ENCODE measurements at regions not wholly inside any gene's neighbourhood (a gene's known extent, or its start where the extent isn't known, plus 50 kb on each side); places are given as distances from the start of the nearest gene placed in this dataset.

DNA sequence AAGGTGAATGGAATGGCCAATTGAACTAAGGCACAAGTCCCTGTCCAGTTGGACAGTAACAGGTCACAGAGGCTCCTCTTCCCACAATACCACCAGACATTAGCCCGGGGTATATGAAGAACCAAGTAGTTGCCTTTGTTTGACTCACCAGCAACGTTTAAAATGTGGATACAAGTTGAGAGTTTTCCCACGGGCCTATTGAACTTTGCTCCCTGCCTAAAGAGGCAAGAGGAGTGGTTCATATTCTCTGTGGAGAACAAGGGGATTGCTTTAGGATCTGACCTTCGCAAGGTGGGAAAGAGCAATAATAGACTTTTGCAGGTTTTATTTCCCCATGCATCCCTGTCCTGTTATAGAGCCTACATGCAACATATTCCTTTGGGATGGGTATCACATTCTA lies 177.2 kb downstream of the POU4F1 start:
- no peak for DNase-seq (ENCODE audit: low read depth)

GRCh38 chr13:78420814-78421213 lies 182.5 kb downstream of the POU4F1 start:
- DNase-seq (ENCODE audit: low read depth) = no peak

DNA sequence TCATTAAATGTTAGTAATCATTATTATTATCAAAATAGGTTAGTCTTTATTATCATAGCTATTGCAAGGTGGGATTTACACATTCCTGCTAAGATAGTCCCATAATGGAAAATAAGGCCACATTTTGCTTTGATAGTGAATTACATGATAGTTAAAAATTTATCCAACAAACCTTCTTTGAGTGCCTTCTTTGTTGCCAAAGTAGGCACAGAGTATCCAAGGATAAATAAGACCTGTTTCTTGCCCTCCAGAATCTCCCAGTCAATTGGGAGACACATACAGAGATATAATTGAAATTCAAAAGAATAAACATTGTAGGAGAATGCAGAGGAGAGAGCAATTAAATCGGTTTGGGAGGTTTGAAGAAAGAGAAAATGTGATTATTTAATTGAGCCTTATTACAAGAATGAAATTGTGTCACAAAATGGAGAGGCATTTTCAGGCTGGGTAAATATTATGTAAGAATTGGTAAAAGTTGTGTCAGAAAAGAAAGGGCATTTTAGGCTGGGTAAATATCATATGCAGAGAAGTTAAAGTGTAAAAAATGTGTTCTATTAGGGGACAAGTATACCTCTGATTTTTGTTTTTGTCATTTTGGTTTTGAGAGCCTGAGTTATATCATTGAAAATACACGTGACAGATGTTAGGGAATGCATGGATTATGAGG lies 189.3 kb downstream of the POU4F1 start:
- DNase-seq (ENCODE audit: low read depth) = no peak

DNA sequence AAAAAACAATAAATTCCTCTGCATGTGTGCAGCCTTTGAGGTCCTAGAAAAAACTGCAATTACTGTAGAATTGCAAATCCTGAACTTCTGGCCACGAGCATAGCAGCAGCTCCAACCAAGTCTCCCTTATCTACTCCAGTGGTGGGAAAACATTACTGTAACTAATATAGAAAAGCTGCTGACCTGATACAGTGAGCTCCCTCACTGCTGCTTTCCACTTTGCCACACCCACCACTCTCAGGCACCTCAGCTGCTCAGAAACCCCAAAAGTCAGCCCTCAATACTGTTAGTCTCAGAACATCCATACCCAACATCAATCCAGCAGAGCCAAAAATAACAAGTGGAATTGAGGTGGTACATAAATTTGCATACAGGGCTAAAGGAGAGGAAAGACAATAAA lies 192.5 kb downstream of the POU4F1 start:
- no peak for DNase-seq (ENCODE audit: low read depth)

DNA sequence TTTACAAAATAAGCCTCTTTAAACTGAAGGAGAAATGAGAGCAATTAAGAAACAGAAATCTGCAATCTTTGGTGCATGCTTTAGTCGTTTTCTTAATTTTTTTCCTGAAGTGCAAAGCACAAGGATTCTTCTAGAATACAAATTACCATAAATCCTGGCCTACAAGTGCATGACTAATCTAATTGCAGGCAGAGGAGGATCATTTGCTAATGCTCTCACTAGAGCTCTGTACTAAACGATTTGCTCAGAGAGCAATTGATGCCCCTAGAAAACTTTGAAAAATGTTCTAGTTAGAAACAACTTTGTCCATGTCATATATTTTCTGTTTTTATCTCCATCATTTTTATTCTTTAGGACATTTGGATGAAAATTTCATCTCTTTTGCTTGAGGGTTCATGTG lies 193.2 kb downstream of the POU4F1 start:
- DNase-seq (ENCODE audit: low read depth) = no peak

GRCh38 chr13:78409172-78409571 lies 194.2 kb downstream of the POU4F1 start:
- DNase-seq (ENCODE audit: low read depth) = no peak

DNA sequence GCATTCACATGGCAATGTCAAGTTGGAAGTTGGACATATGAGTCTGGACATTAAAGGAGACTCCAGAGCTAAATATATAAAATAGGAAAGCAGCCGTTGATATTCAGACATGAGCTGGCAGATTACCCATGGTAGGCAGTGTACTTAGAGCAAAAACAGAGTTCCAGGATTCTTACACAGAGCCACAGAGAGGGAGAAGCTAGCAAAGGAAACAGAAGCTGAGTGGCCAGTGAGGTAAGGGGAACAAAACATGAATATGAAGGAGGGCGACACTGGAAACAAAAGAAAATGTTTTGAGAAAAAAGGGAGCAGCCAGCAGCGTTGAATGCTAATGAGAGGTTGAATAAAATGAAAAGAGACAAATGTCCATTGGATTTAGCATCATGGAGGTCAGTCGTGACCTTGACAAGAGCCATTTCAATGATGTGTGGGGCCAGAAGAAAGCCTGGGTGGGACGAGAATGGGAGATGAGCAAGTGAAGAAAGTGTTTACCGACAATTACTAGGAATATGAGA lies 198.4 kb downstream of the POU4F1 start:
- no peak for DNase-seq (ENCODE audit: low read depth)

- no peak for DNase-seq (ENCODE audit: low read depth)
Measured at GRCh38 chr13:78402708-78403400, 200.5 kb downstream of the POU4F1 start.

DNA sequence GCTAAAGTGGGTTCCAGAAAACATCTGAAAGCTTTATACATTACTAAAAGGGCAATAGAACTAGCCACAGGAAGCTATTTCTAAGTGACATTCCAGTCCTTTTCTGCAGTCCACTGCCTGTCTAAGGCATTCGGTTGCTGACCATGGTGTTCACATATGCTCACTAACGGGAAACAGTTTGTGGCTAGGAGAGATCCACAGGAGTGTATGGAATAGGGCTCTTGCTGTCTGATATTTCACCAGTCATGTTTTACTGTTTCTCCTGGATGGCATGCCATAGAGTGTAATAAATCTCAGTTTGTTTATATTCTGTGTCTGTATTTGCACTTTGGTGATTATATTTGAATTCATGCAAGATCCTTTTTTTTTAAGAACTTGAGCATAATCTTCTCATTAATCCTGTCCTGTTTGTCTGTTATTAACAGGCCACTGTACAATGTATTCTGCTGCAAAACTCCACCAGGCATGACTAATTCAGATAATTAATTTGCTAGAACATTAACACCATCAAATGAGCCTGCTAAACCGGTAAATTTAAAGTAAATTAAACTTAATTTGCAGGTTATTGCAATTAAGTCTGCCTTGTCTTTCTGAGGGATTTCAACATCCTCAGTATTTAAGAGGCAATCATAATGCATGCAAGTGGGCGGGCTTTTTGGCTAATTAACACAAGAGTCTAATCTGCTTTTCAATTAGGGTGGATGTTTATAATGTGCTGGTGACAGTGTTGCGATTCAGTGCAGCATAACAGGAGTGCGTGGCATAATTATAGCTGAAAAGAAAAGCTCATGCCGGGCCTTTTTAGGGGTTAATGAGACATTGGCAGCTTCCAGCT lies 201.3 kb downstream of the POU4F1 start:
- no peak for DNase-seq (ENCODE audit: low read depth)

DNA sequence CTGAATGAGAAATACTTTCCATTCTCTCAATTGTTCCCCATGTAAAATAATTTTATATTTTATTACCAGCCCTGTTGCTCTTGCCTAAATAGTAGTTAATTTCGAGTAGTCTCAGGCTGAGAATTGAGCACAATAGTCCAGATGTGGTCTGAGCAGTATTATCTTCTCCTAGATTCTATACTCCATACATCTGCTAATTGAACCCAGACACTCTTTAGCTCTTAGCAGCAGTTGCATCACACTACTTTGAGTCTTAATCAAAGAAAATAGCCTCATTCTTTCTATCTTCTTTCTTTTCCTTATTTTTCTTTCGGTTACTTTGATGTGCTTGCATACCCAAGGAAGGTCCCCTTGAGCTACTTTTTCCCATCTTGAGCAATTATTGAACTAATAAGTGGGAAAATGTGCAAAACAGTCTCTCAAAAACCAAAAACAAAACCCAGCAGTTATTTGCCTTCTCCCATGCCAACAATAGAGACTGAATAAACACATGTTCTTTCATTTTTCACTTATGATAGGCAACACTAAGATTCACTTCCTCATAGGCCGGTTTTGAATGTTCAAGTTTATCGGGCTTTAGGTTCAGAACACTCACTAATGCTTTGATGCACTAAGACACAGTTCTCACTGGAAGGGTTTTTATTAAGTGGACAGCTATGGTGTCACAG lies 204.5 kb downstream of the POU4F1 start:
- DNase-seq (ENCODE audit: low read depth) = no peak

GRCh38 chr13:78393286-78394142 lies 209.8 kb downstream of the POU4F1 start:
- DNase-seq (ENCODE audit: low read depth) = no peak

GRCh38 chr13:78383899-78384298 lies 219.5 kb downstream of the POU4F1 start:
- DNase-seq (ENCODE audit: low read depth) = no peak

GRCh38 chr13:78383071-78383484 lies 220.3 kb downstream of the POU4F1 start:
- no peak for DNase-seq (ENCODE audit: low read depth)

DNA sequence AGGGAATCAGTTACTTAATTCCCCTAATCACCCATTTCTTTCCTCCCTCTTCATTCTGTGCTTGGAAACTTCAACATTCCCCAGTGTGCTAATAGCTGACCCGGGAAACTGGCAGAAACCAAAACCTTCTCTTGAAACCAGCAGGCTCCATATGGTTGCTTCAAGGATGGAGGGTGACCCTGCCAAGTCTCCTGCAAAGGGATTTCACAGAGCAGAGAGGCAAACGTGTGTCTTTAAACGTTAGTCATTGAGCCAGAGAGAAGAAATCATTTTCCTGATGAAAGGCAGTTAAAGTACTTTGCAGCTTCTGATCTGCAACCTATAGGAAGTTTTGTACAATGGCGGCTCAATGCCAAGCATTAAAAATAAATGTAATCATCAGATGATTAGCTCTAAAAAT lies 220.9 kb downstream of the POU4F1 start:
- DNase-seq (ENCODE audit: low read depth) = no peak

GRCh38 chr13:78376822-78377221 lies 226.5 kb downstream of the POU4F1 start:
- no peak for DNase-seq (ENCODE audit: low read depth)

GRCh38 chr13:78376033-78376432 lies 227.3 kb downstream of the POU4F1 start:
- DNase-seq (ENCODE audit: low read depth) = no peak

DNA sequence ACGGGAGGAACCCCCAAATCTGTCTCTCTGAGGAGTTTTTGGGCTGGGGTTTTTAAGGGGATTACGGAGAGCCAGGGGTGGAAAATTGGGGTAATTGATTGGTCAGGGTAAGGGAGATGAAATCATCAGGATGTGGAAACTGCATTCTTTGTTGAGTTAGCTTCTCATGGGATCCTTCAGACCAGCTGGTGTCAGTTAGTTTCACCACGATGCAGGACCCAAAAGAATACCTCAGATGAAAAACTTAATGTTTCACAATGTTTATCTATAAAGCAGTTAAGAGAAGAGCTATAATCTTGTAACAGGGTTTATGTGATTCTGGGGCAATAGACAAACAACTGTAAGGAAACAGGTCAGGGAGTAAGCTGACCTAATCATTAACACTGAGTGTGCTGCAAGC lies 230.8 kb downstream of the POU4F1 start:
- DNase-seq (ENCODE audit: low read depth) = no peak

DNA sequence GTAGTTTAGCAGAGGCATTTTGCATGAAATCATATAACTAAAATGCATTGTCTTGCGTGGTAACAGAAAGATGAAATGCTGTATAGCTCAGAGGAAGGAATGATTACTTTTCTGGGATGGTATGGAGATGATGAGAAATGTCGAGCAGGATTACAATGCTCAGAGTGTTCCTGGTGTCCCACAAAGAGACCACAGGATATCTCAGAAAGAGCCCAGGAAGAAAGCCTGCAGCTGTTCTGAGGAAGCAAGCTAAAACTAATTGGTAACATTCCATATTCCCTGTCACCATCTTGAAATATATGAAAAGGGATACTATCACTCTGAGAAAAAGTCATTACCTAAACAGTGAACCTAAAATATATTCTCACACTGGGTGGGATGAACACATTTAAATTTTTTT lies 233.1 kb downstream of the POU4F1 start:
- DNase-seq (ENCODE audit: low read depth) = no peak

DNA sequence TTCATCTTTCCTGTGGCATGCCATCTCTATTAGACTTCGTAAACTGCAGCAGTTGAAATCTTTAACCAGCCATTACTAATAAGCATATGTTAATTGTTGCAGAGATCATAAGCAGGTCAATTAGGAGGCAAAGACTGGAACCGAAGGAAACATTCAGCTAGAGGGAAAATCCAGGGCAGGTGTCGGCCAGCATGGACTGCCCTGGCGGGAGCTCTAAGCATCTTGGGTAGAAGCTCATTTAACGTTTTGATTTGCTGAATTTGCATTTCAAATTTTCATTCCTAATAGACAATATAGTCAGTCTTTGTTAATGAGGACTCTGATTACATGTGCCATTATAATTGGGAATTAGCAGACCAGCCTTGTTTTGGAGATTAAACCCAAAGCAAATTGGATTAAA lies 238.6 kb downstream of the POU4F1 start:
- DNase-seq (ENCODE audit: low read depth) = no peak

DNA sequence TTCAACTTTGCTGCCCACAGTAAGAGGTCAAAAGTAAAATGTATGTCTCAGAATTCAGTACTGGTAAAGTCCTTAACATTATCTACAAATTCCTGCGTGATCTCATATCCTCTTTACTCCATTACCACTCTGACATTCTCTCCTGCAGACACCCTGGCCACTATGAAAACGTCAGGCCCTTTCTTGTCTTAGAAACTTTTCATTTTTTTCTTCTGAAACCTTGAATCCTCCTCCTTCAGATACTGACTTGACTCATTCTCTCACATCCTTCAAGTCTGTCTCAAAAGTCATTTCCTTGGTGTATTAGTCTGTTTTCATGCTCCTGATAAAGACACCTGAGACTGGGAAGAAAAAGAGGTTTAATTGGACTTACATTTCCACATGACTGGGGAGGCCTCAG lies 262.3 kb downstream of the POU4F1 start:
- no peak for DNase-seq (ENCODE audit: low read depth)

GRCh38 chr13:78339927-78340326 lies 263.4 kb downstream of the POU4F1 start:
- no peak for DNase-seq (ENCODE audit: low read depth)

Data from stimulated activated CD4-positive, alpha-beta T cell treated with anti-CD3 and anti-CD28 coated beads, Interleukin-2, amount 100 ng/mL, for 4 hours (primary cell).